ENCODE measurements at regions not wholly inside any gene's neighbourhood (a gene's known extent, or its start where the extent isn't known, plus 50 kb on each side); places are given as distances from the start of the nearest gene placed in this dataset.

DNA sequence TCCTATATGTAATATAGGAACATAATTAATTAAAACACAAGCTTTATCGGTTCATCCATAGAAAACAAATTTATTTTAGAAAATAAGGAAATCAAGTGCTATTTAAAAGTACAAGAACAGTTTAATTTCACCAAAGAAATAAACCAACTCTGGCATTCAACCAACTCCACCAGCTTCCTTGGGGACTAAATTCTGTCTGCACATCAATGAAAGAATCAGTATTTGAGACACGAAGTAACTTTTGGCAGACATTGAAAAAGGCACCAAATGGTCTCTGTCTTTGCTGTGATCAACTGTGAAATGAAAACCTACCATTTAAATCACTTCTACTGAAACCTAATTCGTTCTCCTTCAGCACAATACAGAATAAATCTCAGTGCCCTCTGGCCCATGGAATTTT lies 719.7 kb upstream of the GRIA3 start:
- TF ChIP-seq POLR2A (IDR thresholded peaks at IDR 0.05; ENCODE audit: low read depth, low read length) (no peak), POLR2AphosphoS5 (IDR thresholded peaks at IDR 0.05; ENCODE audit: low read depth, low read length) (no peak), TAF1 (IDR thresholded peaks at IDR 0.05; ENCODE audit: low read depth, low read length) (no peak), SPI1 (IDR thresholded peaks at IDR 0.05; ENCODE audit: low read depth, low read length) (no peak), PAX5 (IDR thresholded peaks at IDR 0.05; ENCODE audit: insufficient read depth, low read length, severe bottlenecking) (no peak)
